ENCODE measurements at regions not wholly inside any gene's neighbourhood (a gene's known extent, or its start where the extent isn't known, plus 50 kb on each side); places are given as distances from the start of the nearest gene placed in this dataset.
"Not testable (repeated sequence)": the region's sequence is repeated elsewhere in the genome, so short reads cannot be mapped to it uniquely, and the experiment has no call there.

DNA sequence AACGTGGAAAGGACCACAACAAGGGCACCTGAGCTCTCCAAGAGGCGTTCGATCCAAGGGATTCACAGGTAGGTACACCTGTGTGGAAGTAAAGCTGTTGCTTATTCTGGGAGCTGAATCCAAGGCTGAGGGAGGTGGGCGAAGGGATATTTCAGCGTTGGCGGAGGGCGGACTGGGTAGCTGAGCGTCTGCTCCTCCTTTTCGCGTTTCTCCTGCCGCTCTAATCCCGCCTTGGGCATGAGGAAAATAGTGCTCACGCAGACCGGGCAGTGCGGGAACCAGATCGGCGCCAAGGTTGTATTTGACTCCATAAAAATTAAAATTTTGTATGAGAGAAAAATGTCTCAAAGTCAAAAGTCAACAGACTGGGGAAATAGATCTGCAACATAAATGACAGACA is 3966.2 kb upstream of the OR11H1 start:
- H3K9me3 ChIP-seq (ENCODE audit: control insufficient read depth in 2 of 2, insufficient read depth in 1 of 2, low read length in 1 of 2); H3K4me3 ChIP-seq (ENCODE audit: low read length in 2 of 2); H3K27ac ChIP-seq (ENCODE audit: low read depth in 1 of 2, low read length in 1 of 2); H3K27me3 ChIP-seq (ENCODE audit: control insufficient read depth in 2 of 2, insufficient read depth in 1 of 2, low read length in 1 of 2); H3K36me3 ChIP-seq (ENCODE audit: control insufficient read depth in 2 of 2, insufficient read depth in 2 of 2, low read length in 1 of 2); DNase-seq (ENCODE audit: low read depth in 6 of 9, low spot score in 9 of 9); H3K4me1 ChIP-seq (ENCODE audit: control insufficient read depth in 2 of 2, insufficient read depth in 2 of 2, low read length in 2 of 2): not testable (repeated sequence)
- WGBS, result 75% methylated on average over 17 of the region's 17 CpGs

DNA sequence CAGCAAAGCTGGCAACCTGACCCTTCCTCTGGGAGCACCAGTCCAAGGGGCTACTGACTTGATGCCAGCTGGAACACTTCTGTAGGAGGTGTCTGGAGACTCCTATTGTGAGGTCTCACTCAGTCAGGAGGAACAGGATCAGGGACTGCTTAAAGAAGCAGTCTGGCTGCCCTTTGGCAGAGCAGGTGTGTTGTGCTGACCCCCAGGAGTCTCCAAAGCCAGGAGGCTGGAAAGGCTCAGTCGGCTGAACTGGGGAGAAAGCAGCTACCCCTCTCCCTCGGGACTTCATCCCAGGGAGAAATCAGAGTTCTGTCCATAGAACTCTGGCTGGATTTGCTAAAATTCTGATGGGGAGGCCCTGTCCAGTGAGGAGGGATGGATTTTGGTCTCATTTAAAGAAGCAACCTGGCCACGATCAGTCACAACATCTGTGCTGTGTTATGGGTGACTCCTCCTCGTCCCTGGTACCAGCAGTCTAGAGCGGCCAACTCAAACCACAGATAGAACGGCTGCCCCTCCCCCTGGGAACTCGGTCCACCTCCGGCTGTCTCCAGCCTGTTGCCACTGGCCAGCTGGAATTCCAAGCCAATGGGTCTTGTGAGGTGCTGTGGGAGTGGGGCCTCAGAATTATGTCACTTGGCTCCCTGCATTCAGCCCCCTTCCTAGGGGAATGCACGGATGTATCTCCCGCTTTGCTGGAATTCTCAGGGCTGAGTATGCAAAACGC is 3959.0 kb upstream of the OR11H1 start:
- not testable (repeated sequence) for H3K4me1 ChIP-seq (ENCODE audit: control insufficient read depth in 2 of 2, insufficient read depth in 2 of 2, low read length in 2 of 2); H3K27ac ChIP-seq (ENCODE audit: low read depth in 1 of 2, low read length in 1 of 2); H3K27me3 ChIP-seq (ENCODE audit: control insufficient read depth in 2 of 2, insufficient read depth in 1 of 2, low read length in 1 of 2); H3K4me3 ChIP-seq (ENCODE audit: low read length in 2 of 2); DNase-seq (ENCODE audit: low read depth in 6 of 9, low spot score in 9 of 9); H3K36me3 ChIP-seq (ENCODE audit: control insufficient read depth in 2 of 2, insufficient read depth in 2 of 2, low read length in 1 of 2)
- H3K9me3 ChIP-seq (ENCODE audit: control insufficient read depth in 2 of 2, insufficient read depth in 1 of 2, low read length in 1 of 2), result peaks cover 8 to 17% of the 10 kb centered on the region in 2 donors
- WGBS, result 77% methylated on average over 11 of the region's 11 CpGs

DNA sequence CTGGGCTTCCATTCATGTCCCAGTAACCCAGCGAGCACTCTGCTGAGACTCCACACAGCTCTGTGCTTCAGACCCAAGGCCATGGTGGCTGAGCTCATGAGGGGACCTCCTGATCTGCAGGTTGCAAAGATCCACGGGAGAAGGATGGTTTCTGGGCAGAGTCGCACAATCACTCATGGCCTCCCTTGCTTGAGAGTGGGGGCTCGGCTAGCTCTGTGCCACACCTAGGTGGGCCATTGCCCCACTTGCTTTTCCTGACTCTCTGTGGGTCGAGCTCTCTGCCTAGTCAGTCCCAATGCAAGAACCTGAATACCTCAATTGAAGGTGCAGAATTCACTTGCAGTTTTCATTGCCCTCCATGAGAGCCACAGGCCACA is 3958.4 kb upstream of the OR11H1 start:
- not testable (repeated sequence) for H3K27me3 ChIP-seq (ENCODE audit: control insufficient read depth in 2 of 2, insufficient read depth in 1 of 2, low read length in 1 of 2); H3K4me3 ChIP-seq (ENCODE audit: low read length in 2 of 2); H3K27ac ChIP-seq (ENCODE audit: low read depth in 1 of 2, low read length in 1 of 2); H3K4me1 ChIP-seq (ENCODE audit: control insufficient read depth in 2 of 2, insufficient read depth in 2 of 2, low read length in 2 of 2); H3K36me3 ChIP-seq (ENCODE audit: control insufficient read depth in 2 of 2, insufficient read depth in 2 of 2, low read length in 1 of 2); DNase-seq (ENCODE audit: low read depth in 6 of 9, low spot score in 9 of 9)
- 70% methylated on average over 5 of the region's 5 CpGs for WGBS
- H3K9me3 ChIP-seq (ENCODE audit: control insufficient read depth in 2 of 2, insufficient read depth in 1 of 2, low read length in 1 of 2), result peaks cover 10 to 22% of the 10 kb centered on the region in 2 donors

DNA sequence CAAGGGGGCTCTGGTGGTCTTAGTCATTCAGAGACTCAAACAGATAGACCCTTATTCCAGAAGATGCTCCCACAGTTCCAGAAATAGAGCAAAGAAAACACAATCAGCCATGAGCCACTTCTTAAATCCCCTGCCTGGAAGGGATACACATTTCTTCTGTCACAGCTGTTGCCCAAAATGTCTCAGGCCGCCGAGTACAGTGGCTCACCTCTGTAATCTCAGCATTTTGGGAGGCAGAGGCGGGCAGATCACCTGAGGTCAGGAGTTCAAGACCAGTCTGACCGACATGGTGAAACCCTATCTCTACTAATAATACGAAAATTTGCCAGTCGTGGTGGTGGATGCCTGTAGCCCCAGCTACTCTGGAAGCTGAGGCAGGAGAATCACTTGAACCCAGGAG is 3954.8 kb upstream of the OR11H1 start:
- H3K9me3 ChIP-seq (ENCODE audit: control insufficient read depth in 2 of 2, insufficient read depth in 1 of 2, low read length in 1 of 2), result peaks cover 17 to 33% of the 10 kb centered on the region in 2 donors
- H3K4me3 ChIP-seq (ENCODE audit: low read length in 2 of 2); H3K36me3 ChIP-seq (ENCODE audit: control insufficient read depth in 2 of 2, insufficient read depth in 2 of 2, low read length in 1 of 2); H3K27ac ChIP-seq (ENCODE audit: low read depth in 1 of 2, low read length in 1 of 2); H3K27me3 ChIP-seq (ENCODE audit: control insufficient read depth in 2 of 2, insufficient read depth in 1 of 2, low read length in 1 of 2); H3K4me1 ChIP-seq (ENCODE audit: control insufficient read depth in 2 of 2, insufficient read depth in 2 of 2, low read length in 2 of 2); DNase-seq (ENCODE audit: low read depth in 6 of 9, low spot score in 9 of 9): not testable (repeated sequence)
- WGBS, result 67% methylated on average over 6 of the region's 6 CpGs

DNA sequence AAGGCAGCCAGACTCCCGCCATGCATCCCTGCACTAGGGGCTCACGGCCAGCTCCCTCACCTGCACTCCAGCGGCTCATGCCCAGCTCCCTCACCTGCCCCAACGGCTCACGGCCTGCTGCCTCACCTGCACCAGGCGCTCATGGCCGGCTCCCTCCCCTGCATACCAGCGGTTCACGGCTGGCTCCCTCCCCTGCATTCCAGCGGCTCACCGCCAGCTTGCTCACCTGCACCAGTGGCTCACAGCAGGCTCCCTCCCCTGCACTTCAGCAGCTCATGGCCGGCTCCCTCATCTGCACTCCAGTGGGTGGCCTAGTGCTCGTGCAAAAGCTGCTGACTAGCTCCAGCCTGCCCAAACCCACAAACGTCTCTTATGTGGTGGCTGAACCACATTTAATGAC is 3953.8 kb upstream of the OR11H1 start:
- H3K27me3 ChIP-seq (ENCODE audit: control insufficient read depth in 2 of 2, insufficient read depth in 1 of 2, low read length in 1 of 2); DNase-seq (ENCODE audit: low read depth in 6 of 9, low spot score in 9 of 9); H3K36me3 ChIP-seq (ENCODE audit: control insufficient read depth in 2 of 2, insufficient read depth in 2 of 2, low read length in 1 of 2); H3K4me3 ChIP-seq (ENCODE audit: low read length in 2 of 2); H3K27ac ChIP-seq (ENCODE audit: low read depth in 1 of 2, low read length in 1 of 2); H3K4me1 ChIP-seq (ENCODE audit: control insufficient read depth in 2 of 2, insufficient read depth in 2 of 2, low read length in 2 of 2): not testable (repeated sequence)
- H3K9me3 ChIP-seq (ENCODE audit: control insufficient read depth in 2 of 2, insufficient read depth in 1 of 2, low read length in 1 of 2), result peaks cover 16 to 34% of the 10 kb centered on the region in 2 donors
- 83% methylated on average over 14 of the region's 14 CpGs for WGBS

DNA sequence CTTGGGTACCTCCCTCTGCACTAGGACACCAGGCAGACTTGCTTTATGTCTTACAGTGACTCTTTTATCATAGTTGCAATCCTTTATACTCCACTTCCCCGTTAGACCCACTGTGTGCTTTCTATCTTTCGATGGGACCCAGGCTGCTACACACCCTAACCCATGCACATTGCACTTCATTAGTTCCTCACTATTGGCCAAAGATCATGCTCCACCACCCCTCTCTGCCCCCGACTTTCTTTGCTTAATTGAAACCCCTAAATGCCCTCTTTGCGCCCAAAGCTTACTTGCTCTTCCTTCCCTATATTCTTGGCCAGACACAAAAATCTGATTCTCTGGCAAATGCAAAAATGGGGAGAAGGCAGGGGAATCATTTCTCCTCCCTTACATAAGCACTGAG is 3953.3 kb upstream of the OR11H1 start:
- H3K9me3 ChIP-seq (ENCODE audit: control insufficient read depth in 2 of 2, insufficient read depth in 1 of 2, low read length in 1 of 2), result peaks cover 13 to 30% of the 10 kb centered on the region in 2 donors
- WGBS, result 66% methylated on average over 4 of the region's 4 CpGs
- H3K4me3 ChIP-seq (ENCODE audit: low read length in 2 of 2); H3K27ac ChIP-seq (ENCODE audit: low read depth in 1 of 2, low read length in 1 of 2); DNase-seq (ENCODE audit: low read depth in 6 of 9, low spot score in 9 of 9); H3K4me1 ChIP-seq (ENCODE audit: control insufficient read depth in 2 of 2, insufficient read depth in 2 of 2, low read length in 2 of 2); H3K27me3 ChIP-seq (ENCODE audit: control insufficient read depth in 2 of 2, insufficient read depth in 1 of 2, low read length in 1 of 2); H3K36me3 ChIP-seq (ENCODE audit: control insufficient read depth in 2 of 2, insufficient read depth in 2 of 2, low read length in 1 of 2): not testable (repeated sequence)

DNA sequence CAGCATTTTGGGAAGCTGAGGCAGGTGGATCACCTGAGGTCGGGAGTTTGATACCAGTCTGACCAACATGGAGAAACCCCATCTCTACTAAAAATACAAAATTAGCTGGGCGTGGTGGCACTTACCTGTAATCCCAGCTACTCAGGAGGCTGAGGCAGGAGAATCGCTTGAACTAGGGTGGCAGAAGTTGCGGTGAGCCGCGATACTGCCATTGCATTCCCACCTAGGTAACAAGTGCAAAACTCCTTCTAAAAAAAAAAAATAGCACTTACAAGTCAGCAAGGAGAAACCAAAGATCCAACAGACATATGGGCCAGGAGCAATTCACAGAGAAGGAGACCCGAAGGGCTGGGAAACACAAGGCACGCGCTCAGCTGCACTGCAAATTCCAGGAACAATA is 3951.3 kb upstream of the OR11H1 start:
- not testable (repeated sequence) for H3K36me3 ChIP-seq (ENCODE audit: control insufficient read depth in 2 of 2, insufficient read depth in 2 of 2, low read length in 1 of 2); H3K27me3 ChIP-seq (ENCODE audit: control insufficient read depth in 2 of 2, insufficient read depth in 1 of 2, low read length in 1 of 2)
- peaks cover 13 to 28% of the 10 kb centered on the region in 2 donors for H3K9me3 ChIP-seq (ENCODE audit: control insufficient read depth in 2 of 2, insufficient read depth in 1 of 2, low read length in 1 of 2)

DNA sequence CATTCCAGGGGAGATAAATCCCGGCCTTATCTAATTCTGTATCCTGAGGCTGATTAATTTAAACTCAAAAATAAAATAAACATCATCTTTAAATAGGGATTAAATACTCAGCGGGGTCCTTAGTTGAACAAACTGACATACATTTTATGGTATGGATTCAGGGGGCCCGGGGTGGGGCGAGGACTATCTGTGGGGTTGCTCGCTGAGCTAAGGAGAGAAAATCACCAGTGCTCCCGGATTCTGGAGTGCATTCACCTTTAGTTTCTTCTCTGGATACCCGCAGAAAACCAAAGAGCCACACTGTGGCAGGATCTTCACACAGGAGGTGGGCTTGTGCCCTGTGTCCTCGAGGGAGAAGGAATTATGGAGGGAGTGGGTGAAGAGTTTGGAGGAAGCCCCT is 3949.9 kb upstream of the OR11H1 start:
- not testable (repeated sequence) for H3K4me3 ChIP-seq (ENCODE audit: low read length in 2 of 2); H3K4me1 ChIP-seq (ENCODE audit: control insufficient read depth in 2 of 2, insufficient read depth in 2 of 2, low read length in 2 of 2); H3K36me3 ChIP-seq (ENCODE audit: control insufficient read depth in 2 of 2, insufficient read depth in 2 of 2, low read length in 1 of 2); H3K27me3 ChIP-seq (ENCODE audit: control insufficient read depth in 2 of 2, insufficient read depth in 1 of 2, low read length in 1 of 2); DNase-seq (ENCODE audit: low read depth in 6 of 9, low spot score in 9 of 9); H3K27ac ChIP-seq (ENCODE audit: low read depth in 1 of 2, low read length in 1 of 2)
- 65% methylated on average over 8 of the region's 8 CpGs for WGBS
- H3K9me3 ChIP-seq (ENCODE audit: control insufficient read depth in 2 of 2, insufficient read depth in 1 of 2, low read length in 1 of 2), result peaks cover 13 to 28% of the 10 kb centered on the region in 2 donors

More for the DNA sequence above, 3951.3 kb upstream of the OR11H1 start:
- H3K4me1 ChIP-seq (ENCODE audit: control insufficient read depth in 2 of 2, insufficient read depth in 2 of 2, low read length in 2 of 2); H3K4me3 ChIP-seq (ENCODE audit: low read length in 2 of 2); DNase-seq (ENCODE audit: low read depth in 6 of 9, low spot score in 9 of 9); H3K27ac ChIP-seq (ENCODE audit: low read depth in 1 of 2, low read length in 1 of 2): not testable (repeated sequence)
- WGBS, result 78% methylated on average over 9 of the region's 9 CpGs

DNA sequence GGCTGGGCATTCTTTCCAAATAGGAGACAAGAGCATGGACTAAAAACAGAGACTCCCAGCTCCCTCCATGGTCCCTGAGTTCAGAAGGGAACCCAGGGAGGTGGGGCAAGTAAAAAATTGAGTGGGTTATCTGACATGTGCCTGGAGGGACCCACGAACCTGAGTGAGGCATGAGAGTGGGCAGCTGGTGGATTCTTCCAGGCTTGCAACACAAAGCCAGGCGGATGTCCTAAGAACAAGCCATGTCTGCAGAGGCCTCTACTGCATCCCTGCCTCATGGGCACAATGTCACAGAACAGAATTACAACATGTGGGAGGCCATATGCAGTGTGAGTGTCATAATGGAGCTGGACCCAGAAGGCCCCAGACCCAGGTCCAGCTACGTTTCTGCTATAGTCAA is 3949.4 kb upstream of the OR11H1 start:
- not testable (repeated sequence) for H3K4me3 ChIP-seq (ENCODE audit: low read length in 2 of 2); H3K36me3 ChIP-seq (ENCODE audit: control insufficient read depth in 2 of 2, insufficient read depth in 2 of 2, low read length in 1 of 2); DNase-seq (ENCODE audit: low read depth in 6 of 9, low spot score in 9 of 9); H3K27me3 ChIP-seq (ENCODE audit: control insufficient read depth in 2 of 2, insufficient read depth in 1 of 2, low read length in 1 of 2); H3K4me1 ChIP-seq (ENCODE audit: control insufficient read depth in 2 of 2, insufficient read depth in 2 of 2, low read length in 2 of 2); H3K27ac ChIP-seq (ENCODE audit: low read depth in 1 of 2, low read length in 1 of 2)
- H3K9me3 ChIP-seq (ENCODE audit: control insufficient read depth in 2 of 2, insufficient read depth in 1 of 2, low read length in 1 of 2), result peaks cover 11 to 28% of the 10 kb centered on the region in 2 donors
- WGBS, result 52% methylated on average over 3 of the region's 3 CpGs
